ENCODE measurements at regions not wholly inside any gene's neighbourhood (a gene's known extent, or its start where the extent isn't known, plus 50 kb on each side); places are given as distances from the start of the nearest gene placed in this dataset.

- TF ChIP-seq CTCF (conservative IDR thresholded peaks at IDR 0.05) = no peak
- TF ChIP-seq ZFX (IDR thresholded peaks at IDR 0.05) = no peak
Observed at GRCh38 chr17:79542718-79543117, 68.1 kb downstream of the RBFOX3 start.

Data from C4-2B (cell line).